Testis (tissue), 2 donors: ENCODE measurements at regions not wholly inside any gene's neighbourhood (a gene's known extent, or its start where the extent isn't known, plus 50 kb on each side); places are given as distances from the start of the nearest gene placed in this dataset.

Experiments used
- DNase-seq: peaks from one replicate; pipeline ENCODE4 v3.0.0-alpha.2; 2019
- H3K27ac ChIP-seq, 2 donors: fragments of 200-600 bp; sonication (generic); one replicate each; pipeline ENCODE4 v1.5.1; 2019
- H3K27me3 ChIP-seq: fragments of 200-600 bp; sonication (generic); one replicate; pipeline ENCODE4 v1.5.1; 2019
- H3K36me3 ChIP-seq: fragments of 200-600 bp; sonication (generic); one replicate; pipeline ENCODE4 v1.5.1; 2017; ENCODE audit warnings: low read depth; ENCODE audit errors: missing control alignments
- H3K4me1 ChIP-seq: fragments of 200-600 bp; sonication (generic); one replicate; pipeline ENCODE4 v1.5.1; 2019
- H3K4me3 ChIP-seq, 2 donors: fragments of 200-600 bp; sonication (generic); one replicate each; pipeline ENCODE4 v1.5.1; 2017 to 2019
- H3K9me3 ChIP-seq: fragments of 200-600 bp; sonication (generic); one replicate; pipeline ENCODE4 v1.5.1; 2017
- CTCF ChIP-seq, 3 experiments: fragments of 450-650 bp in 2 of 3; fragments of 200-600 bp in 1 of 3; sonication (generic) in 1 of 3; IDR thresholded peaks; one replicate each; pipeline ENCODE4 v1.5.1; 2016 to 2019; ENCODE audit warnings: antibody characterized with exemption in 3 of 3, mild to moderate bottlenecking in 2 of 3, moderate library complexity in 1 of 3
- POLR2A ChIP-seq: fragments of 450-650 bp; IDR thresholded peaks from one replicate; pipeline ENCODE4 v1.6.1; 2017; ENCODE audit warnings: antibody characterized with exemption, mild to moderate bottlenecking, moderate library complexity
- WGBS, 2 donors: methylation state at CpG; one replicate each; pipeline ENCODE4 v1.1.5; 2018; 5-methylcytosine and 5-hydroxymethylcytosine counted together
- intact Hi-C: fragments of 100-400 bp; cut with DNase I; formaldehyde crosslinking; loops from one replicate; pipeline ENCODE4 v1.15.1; 2023; ENCODE audit warnings: low total_unique reads

DNA sequence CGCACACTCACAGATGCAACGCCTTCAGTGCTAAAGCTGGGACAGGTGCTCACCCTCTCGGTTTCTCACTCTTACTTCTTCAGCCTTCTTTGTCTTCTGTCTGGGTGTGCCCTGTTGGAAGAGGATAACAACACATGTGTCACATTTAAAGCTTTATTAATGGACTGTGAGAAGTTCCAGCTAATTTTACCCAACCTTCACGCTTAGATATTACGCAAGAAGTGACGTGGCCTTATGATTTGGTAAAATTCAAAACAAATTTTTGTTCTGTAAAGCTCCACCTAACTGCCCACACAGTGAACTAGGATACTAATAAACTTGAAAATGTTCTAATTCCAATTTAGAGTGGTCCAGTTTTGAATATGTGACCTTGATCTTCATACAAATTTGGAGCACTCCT lies 66.7 kb upstream of the LRCH1 start:
- no peaks in the 10 kb centered on the region for H3K4me1 ChIP-seq
- DNase-seq: no peak
- H3K27me3 ChIP-seq: no peaks in the 10 kb centered on the region
- intact Hi-C loops: no loop called here
- H3K27ac ChIP-seq: no peak overlapping the region
- TF ChIP-seq CTCF (IDR thresholded peaks at IDR 0.05): no peak
- no peak for TF ChIP-seq POLR2A
- WGBS, 2 donors: 71 to 77% methylated on average over 6 of the region's 6 CpGs
- H3K4me3 ChIP-seq: no peak overlapping the region
- H3K36me3 ChIP-seq: no peaks in the 10 kb centered on the region
- no peaks in the 10 kb centered on the region for H3K9me3 ChIP-seq

GRCh38 chr13:46484561-46484960 lies 68.4 kb upstream of the LRCH1 start:
- Histone ChIP-seq H3K27ac (no peak overlapping the region), H3K27me3 (no peaks in the 10 kb centered on the region), H3K36me3 (no peaks in the 10 kb centered on the region), H3K4me1 (no peaks in the 10 kb centered on the region), H3K9me3 (no peaks in the 10 kb centered on the region), H3K4me3 (no peak overlapping the region)
- WGBS, 2 donors: 85 to 86% methylated on average over 3 of the region's 3 CpGs
- no peak for TF ChIP-seq POLR2A
- no peak for TF ChIP-seq CTCF (IDR thresholded peaks at IDR 0.05)
- intact Hi-C loops: no loop called here
- no peak for DNase-seq

DNA sequence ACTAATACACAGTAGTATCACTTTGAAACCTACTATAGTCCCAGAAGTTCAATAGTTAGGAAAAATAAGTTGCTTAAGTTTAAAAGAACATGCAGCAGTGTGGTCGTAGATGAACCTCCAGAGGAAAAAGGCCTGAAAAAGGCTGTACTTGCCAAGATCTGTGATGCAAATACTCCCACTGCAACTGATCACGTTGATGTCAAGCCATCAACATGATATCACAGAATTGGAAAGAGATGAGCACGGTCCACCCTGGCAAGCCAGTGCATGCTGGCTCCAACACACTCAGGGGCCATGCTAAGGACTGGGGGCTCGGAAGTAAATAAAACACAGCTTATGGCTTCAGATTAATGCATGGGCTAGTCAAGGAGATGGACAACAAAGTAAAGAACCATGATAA lies 71.8 kb upstream of the LRCH1 start:
- H3K4me3 ChIP-seq: no peak overlapping the region
- no peak for TF ChIP-seq CTCF (IDR thresholded peaks at IDR 0.05)
- no peak for TF ChIP-seq POLR2A

DNA sequence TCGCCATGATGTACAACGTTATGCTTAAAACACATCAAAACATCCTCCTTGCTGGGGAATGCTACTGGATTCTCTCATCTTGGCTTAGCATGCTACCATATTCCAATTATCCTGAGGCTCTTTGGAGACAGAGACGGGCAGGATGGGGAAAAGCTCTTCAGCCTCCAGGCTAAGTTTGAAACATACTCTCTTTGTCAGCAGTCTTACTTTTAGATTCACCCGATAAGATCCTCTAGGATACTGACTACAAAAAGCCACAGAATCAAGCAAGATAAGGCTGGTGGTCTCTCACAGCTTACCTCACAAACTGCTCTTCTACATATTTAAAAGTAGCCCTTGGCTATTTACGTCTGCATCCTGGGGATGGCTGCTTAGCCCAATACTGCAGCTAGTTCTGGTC lies 72.8 kb upstream of the LRCH1 start:
- Histone ChIP-seq H3K4me3 (no peak overlapping the region), H3K36me3 (no peaks in the 10 kb centered on the region), H3K27me3 (no peaks in the 10 kb centered on the region), H3K4me1 (no peaks in the 10 kb centered on the region), H3K9me3 (no peaks in the 10 kb centered on the region), H3K27ac (no peak overlapping the region)
- TF ChIP-seq POLR2A (no peak), CTCF (IDR thresholded peaks at IDR 0.05) (no peak)
- intact Hi-C loops: no loop called here
- 91 to 95% methylated on average over 5 of the region's 5 CpGs for WGBS, 2 donors
- no peak for DNase-seq

More for the DNA sequence above, 71.8 kb upstream of the LRCH1 start:
- Histone ChIP-seq H3K27ac (peak overlapping the region in 1 of 2 donors; percentile 8), H3K27me3 (no peaks in the 10 kb centered on the region), H3K4me1 (no peaks in the 10 kb centered on the region), H3K9me3 (no peaks in the 10 kb centered on the region), H3K36me3 (no peaks in the 10 kb centered on the region)
- DNase-seq: no peak
- intact Hi-C loops: no loop called here
- 53 to 75% methylated on average over 4 of the region's 4 CpGs for WGBS, 2 donors

DNA sequence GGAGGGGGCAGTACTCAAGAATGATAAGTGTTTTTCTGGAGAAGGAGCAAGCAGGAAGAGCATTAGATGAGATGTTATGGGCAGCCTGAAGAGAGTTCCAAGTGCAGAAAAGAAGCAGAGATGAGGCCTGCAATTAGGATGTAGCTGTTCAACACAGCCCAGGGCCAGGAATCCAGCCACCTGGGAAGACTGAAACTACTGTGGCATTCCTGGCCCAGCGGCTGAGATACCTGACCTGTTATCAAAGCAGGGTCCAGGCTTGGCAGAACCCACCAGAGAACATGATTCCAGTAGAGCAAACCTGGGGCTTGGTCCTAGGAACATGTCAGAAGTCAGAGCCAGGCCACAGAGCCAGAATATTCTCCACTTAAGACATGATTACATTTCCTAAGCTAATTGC lies 73.3 kb upstream of the LRCH1 start:
- no peak overlapping the region for H3K27ac ChIP-seq
- H3K4me1 ChIP-seq: no peaks in the 10 kb centered on the region
- no peaks in the 10 kb centered on the region for H3K9me3 ChIP-seq
- no peak overlapping the region for H3K4me3 ChIP-seq
- no peaks in the 10 kb centered on the region for H3K27me3 ChIP-seq
- H3K36me3 ChIP-seq: no peaks in the 10 kb centered on the region
- intact Hi-C loops: no loop called here
- TF ChIP-seq POLR2A: no peak
- no peak for TF ChIP-seq CTCF (IDR thresholded peaks at IDR 0.05)
- DNase-seq: no peak
- WGBS, 2 donors: 78 to 96% methylated on average over 1 of the region's 1 CpG
